Thyroid gland (tissue), 4 donors: ENCODE measurements at regions not wholly inside any gene's neighbourhood (a gene's known extent, or its start where the extent isn't known, plus 50 kb on each side); places are given as distances from the start of the nearest gene placed in this dataset.

Experiments
- CTCF ChIP-seq, 6 experiments: fragments of 200-600 bp in 3 of 6; fragments of 450-650 bp in 3 of 6; sonication (generic) in 3 of 6; IDR thresholded peaks; one replicate each; pipeline ENCODE4 v1.5.1; 2016 to 2019; ENCODE audit warnings: antibody characterized with exemption in 6 of 6, mild to moderate bottlenecking in 2 of 6, inconsistent platforms in 1 of 6, moderate library complexity in 1 of 6
- POLR2A ChIP-seq, 2 donors: fragments of 450-650 bp; IDR thresholded peaks; one replicate each; pipeline ENCODE4 v1.6.1; 2017; ENCODE audit warnings: antibody characterized with exemption in 2 of 2, mild to moderate bottlenecking in 2 of 2, moderate library complexity in 1 of 2

DNA sequence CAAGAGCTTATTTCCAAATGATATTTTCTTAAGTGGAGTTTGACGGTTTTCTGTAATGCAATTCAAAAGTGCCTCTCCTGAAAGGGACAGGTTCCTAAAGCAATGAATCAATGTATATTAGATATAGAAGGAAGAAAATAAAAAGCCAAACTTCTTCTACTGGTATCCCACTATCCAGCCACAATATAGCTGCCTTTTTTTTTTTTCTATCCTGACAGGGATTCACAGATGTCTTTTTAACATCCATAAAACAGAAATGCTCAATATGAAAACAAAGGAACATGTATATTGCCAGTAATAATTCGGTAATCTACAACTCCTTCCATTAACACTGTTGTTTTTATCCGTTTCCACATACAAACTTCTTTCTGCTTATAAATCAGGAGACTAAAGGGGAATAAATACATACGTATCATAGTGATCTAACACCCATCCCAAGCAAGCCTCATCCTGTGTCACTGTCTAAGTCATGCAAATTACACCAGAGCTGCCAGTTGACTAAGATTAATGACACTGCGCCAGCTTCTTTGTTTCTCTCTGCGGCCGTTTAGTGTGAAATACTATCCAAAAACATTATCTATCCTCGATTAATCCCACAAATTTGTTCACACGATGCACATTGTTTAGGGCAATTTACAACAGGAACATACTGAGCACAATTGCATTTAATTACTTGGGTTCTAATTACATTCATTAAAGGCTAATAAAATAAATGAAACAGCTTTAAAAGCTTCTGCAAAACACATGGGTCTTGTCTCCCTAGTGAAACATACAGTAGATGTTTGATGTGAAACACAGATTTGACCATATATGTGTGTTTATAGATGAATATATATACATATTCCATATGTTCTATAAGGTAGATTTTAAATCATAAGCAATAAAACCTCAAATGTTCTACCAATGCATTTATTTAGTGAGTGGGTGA, 51.9 kb upstream of the CDIN1 start:
- TF ChIP-seq CTCF (IDR thresholded peaks at IDR 0.05) (no peak), POLR2A (IDR thresholded peaks at IDR 0.05) (no peak)
